Activated CD4-positive, alpha-beta T cell treated with anti-CD3 and anti-CD28 coated beads, Interleukin-2, amount 50 U/mL, for 48 hours (primary cell): ENCODE measurements at regions not wholly inside any gene's neighbourhood (a gene's known extent, or its start where the extent isn't known, plus 50 kb on each side); places are given as distances from the start of the nearest gene placed in this dataset.

Experiments used
- DNase-seq, 2 experiments: peaks; one replicate each; pipeline ENCODE4 v3.0.0-alpha.2; 2020

DNA sequence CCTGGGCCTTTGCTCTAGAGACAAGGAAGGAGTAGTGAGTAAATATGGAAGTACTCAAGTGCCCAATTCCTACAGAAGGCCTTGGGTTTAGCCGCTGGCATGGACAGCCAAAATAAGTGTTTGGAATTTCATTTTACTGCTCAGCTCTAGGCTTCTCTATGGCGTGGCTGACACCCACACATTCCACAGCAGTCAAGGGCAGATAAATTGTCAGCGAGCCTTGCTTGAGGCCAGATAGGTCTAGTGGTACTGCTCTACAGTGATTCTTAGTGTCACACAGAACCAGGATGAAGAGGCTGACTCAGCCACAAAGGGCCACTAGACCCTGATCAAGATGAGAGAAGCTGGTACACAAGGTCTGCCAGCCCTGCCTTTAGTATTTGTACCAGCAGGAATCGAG, 111.0 kb upstream of the NFIB start:
- no peak for DNase-seq

DNA sequence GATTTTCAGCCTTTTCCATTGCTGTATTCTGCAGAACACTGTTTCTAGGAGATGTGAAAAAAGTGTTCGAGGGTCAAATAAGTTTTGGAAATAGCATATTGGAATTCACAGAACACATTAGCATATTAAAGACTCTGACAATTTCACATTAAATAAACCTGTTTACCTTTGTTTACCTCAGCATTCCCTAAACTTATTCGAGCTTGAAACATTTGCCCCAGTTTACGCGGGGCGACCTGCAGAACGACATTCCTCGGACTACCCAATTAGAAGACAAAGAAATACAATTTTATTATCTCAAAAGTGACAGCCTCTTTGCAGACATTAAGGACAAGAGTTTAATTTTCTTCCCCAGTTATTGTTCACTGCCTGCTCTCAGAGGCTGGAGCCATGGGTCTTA, 110.3 kb upstream of the NFIB start:
- DNase-seq = no peak

DNA sequence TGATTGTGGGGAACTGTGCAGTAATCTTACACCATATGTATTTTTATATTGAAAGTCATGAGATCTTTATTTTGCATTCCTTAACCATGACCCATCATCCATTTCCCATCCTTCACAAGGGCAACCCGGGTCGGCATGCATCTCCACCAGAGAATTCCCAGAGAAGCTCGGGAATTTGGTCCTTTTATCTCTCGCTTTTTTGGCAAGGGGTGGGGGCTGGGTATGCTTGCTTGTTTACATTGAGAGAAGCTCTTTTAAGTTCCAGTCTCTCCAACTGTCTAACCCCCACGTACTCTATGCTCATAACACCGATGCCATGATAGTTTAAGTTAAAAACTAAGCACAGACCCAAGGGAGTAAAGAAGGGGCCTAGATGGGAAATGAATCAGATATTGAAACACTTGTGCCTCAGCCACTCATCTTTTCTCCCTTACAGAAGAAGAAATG, 109.9 kb upstream of the NFIB start:
- no peak for DNase-seq

DNA sequence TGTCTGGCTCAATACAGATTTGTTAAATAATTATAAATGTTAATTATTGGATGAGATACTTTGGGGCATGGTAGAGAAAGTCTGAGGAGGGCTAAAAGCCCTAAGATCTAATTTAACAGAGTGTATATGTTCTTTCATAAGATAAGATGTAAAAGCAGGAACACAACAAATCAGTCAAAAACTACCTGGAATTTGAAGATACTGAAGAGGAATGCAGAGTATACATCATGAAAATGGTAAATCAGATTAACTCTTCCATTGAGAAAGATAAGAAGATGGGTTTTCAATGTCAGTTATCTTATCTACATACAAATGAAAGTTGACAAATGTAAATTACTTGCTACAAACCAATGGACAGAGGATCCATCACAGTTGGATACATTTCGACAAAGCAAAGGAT, 107.3 kb upstream of the NFIB start:
- no peak for DNase-seq

DNA sequence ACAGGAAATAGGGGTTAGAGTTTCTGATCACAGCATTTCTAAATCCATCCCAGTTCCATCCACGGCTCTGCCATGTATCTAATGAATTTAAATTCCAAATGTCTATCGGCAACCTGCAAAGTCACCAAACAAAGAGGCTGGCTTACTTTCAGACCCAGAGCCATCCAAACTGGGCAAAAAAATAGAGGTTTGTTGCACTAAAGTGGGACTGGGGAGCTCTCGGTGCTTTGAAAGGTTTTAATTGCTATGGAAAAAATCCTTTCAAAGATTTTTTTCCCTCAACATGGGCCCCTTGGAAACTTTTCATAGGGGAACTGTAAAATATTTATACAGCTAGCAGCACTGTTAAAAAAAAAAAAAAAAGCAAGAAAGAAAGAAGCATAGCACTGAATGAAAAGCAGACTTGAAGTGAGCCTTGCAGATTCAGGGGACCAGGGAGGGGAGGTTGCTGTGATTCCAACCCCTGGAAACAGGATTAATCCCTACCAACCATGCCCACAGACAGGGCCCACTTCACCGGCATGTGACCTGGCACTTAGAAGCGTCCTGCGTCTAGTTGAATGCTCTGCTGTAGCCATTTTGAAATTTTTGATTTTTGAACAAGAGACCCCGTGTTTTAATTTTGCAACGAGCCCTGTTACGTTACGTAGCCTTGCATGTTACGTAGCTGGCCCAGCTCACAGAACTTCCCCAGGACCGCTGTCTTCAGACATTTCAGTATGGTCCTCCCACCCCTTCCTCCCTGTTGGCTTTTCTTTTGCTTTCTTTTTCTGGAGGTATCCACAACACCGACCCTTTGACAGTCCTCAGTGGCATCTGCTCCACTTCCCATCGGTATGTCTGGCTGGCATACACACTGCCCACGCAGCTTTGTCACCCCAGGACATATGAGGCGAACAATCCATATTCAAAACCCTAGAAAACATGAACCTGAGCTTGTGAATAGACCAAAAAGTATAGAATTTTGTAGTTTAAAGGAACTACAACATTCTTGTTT, 105.3 kb upstream of the NFIB start:
- DNase-seq = no peak

DNA sequence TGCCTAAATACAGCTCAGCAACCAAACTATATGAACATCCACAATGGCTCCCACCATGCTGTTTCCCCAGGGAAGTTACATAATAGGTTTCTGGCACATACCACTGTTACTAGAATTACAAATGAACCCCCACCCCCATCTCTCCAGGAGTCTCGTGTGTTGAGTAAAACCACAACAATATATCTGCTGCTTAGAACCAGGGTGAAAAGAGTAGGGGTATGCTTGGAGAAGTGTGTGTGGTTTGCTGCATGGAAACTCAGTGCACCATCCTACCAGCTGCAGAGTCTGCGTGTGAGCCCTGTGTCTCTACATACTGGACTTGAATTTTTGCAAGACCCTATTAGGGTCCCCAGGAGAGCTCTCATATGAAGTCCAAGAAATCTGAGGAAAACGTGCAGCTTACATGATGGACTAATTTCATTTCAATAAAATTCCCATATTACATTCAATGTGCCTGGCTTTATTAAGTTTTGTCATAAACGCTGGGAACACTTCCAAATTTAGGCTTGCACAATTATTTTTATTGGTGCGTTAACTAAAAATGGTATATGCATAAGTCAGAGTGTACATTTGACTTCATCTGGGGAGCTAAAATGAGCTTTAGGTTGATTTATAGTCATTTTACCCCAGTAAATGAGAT, 104.5 kb upstream of the NFIB start:
- no peak for DNase-seq

DNA sequence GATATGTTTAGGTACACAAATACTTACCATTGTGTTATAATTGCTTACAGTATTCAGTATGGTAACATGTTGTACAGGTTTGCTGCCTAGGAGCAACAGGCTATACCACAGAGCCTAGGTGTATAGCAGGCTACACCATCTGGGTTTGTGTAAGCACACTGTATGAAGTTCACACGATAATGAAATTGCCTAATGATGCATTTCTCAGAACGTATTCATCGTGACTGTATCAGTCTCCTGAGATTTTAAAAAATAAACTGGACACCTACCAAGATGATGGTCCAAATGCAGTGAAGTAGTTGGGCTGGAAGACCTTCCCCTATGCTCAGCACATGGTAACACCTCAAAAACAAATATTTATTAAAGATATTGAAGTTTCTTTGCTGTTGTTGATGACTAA, 103.3 kb upstream of the NFIB start:
- DNase-seq = no peak

DNA sequence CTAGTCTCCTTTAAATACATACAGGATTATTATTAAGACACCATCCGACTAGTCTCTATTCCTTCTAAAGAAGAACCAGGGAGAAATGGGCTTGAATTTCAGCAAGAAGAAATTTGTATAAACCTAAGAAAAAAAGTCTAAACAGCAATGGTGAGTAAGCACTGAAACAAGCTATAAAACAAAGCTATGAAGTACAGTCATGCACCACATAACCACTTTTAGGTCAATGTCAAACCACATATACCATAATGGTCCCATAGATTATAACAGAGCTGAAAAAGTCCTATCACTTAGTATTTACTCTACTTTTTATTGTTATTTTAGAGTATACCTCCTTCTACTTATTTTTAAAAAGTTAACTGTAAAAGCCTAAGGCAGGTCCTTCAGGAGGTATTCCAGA, 102.0 kb upstream of the NFIB start:
- DNase-seq = no peak

DNA sequence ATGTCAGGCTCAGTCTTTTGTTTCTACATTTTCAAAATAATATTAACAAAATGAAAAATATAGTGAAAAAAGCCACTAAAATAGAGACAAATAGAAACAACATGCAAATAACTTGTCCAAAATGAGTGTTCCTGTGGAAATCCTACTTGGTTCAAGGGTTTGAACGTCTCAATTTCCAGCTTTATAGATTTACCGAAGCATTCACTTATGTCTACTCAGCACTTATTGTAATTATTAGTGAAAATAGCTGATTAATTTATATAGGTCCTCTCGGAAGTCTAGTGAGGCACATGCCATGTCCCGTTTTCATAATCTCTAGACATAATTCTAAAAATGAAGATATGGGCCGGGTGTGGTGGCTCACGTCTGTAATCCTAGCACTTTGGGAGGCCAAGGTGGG, 99.9 kb upstream of the NFIB start:
- DNase-seq = no peak

DNA sequence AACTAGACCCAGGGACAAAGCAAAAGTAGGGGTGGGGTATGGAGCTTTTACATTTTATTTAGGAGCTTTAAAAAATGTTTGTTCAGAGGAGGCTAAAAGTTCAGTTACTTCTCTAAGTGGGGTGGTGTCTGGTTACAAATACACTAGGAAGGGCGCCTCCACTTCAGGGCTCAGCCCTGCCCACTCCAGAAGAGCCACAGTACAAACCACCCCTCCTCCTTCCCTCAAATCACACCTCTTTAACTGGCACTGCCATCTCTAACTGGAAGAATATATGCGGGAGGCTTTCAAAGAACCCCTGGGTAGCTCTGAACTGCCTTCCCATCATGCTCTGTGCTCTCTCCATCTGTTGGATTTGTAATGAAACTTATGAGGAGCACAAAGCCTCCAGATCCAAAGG, 98.8 kb upstream of the NFIB start:
- no peak for DNase-seq

DNA sequence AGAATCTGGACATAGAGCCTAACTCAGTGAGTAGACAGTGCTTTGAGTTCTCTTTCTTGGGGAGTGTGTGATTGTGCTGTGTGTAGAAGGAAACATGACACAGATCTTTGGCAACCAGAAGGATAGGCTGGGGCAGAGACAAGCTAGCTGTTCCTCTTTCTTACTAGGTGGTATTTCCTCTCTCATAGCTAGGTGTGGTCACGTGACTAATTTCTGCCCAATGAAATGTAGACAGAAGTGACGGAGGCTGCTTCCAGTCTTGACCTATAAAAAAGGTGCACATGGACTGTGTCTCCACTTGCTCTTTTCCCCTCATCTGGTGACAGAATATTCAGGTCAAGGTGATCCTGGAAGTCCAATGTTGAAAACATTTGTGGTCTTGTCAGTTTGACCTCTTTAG, 92.5 kb upstream of the NFIB start:
- DNase-seq = no peak

DNA sequence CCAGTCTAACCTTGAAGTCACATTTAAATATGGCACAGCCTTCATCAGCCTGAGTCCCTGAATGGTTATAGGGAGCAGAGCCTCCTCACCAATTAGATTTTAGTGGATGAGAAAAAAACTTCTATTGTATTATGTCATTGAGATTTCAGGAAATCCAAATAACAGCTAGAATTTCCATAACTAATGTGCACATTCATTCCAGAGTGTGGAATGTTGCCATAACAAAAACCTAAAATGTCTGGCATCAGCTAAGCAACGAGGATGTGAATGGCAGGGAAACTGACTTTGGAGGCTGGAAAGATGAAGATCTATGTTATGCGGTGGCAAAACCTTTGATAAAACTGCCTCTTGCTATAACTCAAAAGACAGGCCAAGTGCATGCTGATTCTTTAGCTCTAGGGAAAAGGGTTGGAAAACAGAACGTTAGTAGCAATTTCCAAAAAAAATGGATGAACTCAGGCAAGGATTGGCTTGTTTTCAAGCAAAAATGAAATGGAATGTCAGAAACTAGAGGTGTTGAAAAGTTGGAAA, 91.3 kb upstream of the NFIB start:
- no peak for DNase-seq

DNA sequence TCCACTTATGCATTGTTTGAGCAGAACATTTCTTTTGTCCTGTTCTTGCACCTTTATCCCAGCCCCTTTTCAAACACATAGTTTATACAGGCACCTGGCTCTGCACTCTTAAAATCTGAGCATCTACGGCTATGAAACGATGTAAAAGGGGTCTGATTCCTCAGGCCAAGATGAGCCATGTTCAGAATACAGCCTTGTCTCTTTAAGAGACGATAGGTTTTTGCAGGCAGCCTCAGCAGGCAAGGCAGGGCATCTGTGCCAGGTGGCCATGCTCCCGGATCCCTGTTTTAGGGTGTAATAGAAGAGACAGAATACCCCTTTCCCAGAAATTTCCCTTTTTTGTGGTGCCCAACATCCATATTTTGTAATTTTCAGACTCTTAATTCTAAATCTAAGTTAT, 89.1 kb upstream of the NFIB start:
- no peak for DNase-seq

DNA sequence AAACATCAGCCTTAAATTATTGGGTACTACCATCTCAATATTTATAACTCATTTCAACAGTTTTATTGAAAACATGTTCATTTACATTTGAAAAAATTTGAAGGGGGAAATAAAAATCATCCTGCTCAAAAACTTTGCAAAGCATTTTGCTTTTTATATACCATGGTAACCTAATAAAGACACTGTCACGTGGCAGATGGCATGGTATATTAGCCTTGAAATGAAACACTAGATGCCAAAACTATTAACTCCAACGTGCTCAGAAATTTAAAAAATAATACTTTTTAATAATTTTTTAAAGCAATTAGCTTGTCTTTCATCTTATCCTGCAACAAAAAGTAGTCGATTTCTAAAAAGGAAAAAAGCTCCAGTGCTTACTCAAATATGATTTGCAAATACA, 88.6 kb upstream of the NFIB start:
- no peak for DNase-seq

DNA sequence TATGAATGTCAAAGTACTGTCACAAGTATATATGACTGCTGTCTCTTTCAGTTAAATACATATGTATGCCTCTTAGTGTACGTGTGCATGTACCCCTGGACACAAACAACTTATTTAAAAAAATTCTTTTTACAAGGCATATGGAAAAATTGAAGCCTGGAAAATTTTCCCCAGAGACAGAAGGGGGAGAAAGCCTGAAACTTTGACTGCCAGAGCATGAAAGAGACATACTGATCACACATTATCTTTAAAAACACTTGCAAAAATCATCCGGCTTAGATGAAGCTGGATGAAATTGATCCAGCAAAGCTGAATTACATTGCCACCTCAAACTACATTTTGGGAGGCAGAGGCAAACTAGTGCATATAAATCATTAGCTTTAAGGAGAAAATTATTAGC, 88.0 kb upstream of the NFIB start:
- DNase-seq = no peak

DNA sequence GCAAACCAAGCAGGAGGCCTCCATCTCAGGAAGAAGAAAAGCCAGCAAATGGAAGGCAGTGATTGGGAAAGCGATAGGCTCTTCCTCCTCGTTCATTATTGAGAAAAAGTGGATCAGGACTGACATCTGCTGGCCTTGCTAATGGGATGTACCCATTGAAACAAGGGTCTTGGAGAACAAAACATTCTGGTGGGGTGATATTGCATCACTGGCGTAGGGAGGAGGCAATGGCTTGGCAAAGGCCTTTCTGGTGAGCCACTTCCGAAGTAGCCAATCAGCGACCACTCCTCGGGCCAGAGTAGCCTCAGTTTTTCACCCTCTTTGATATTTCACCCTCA, 86.7 kb upstream of the NFIB start:
- no peak for DNase-seq

DNA sequence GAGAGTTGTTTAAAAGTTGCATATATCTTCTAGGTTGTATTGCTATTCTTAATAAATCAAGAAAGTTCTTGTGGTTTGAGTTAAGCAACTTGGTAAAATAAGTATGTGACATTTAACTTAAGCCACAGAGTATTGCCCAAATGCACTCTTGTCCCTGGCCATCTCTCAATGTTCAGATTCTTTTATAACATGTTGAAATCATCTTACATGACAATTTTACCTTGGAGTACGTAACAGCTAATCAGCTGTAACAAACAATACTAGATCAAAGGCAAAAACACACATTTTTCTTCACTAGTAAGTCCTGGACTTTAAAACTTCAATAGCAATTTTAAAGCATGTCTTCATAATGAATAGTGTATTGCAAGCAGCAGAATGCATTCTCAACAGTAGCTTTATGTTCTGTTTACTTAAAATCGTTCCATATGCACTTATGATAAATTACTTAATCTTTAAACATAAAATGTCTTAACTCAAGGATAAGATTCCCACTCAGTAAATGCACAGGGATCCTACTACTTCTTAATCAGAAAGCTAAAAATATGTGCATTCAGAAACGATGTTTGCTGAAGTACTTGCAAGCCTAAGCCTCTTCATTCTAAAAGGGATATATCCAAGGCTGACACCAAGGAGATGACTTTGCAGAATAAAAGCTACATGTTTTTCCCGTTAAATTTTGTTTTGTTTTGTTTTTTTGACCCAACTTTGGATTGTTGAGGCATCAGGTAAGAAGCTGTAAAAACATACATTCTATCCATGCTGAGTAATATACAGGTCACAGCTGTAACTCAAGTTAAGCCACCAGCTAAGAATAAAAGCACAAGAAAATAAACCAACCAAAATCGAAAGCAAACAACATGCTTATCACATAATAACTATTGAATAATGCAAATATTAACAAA, 86.1 kb upstream of the NFIB start:
- no peak for DNase-seq

DNA sequence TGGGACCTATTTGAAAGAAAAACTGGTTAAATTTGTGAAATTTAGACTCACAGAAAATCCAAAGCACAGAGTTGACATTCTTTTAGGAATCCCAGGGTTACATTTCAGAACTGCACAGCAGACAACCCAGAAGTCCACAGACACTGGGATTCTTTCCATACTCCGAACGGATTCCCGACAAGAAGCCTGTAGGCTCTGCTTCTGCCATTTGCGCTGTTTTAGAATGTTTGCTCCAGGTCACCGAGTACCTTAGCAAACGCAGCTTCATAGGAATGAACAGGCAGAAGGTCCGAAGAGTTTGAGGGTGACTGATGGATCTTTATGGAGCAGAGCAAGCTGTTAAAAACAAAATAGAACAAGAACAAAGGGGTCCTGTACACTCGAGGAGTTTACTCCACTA, 84.5 kb upstream of the NFIB start:
- no peak for DNase-seq

DNA sequence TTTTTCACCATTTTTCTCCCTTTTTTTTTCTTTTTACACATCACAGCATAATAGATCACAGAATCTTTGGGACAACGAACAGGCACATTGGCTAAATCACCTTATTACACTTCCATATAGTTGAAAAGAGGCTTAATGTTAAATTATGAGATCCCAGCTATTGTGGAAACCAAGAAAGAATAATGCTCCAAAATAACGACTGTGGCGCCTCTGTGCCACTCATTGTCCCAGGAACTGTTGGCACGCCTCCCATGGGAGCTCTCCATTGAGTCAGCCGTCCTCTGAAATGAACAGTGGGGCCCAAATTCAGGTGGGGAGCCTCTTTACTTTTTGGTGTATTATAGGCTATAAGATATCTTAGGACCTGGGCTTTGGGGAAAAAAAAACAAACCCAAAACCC, 82.2 kb upstream of the NFIB start:
- DNase-seq = no peak

DNA sequence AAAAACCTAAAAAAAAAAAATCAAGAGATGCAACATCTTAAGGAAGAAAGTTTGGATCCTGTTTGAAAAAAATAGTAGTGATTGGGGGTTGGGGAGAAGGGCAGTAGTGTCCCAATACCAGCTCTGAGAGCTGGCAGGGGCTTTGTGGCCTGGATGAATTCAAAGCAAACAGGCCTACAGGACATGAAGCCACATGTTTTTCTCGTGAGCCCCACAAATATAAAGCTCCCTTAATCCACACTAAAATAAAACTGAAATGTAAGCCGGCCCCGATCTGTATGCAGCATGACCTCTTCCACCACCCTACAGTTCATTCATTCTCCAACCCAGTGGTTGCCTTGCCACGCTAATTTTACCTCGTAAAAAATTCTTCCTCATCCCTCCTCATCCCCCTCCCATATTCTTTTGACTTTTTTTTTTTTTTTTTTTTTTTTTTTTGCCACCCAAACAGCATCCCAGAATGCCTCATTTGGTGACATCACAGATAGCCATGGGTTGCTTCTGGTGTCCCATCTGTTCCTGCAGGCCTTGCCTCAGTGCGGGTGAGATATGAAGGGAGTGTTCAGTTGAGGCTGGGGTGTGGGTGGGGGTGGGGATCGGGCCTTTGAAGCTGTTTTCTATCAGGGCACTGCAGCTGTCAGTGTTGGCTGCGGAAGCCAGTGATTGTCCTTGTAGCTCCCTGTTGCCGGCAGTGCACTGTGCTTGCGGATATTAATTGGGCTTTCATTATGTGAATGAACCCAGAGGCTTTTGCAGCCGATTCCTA, 81.6 kb upstream of the NFIB start:
- DNase-seq = no peak

DNA sequence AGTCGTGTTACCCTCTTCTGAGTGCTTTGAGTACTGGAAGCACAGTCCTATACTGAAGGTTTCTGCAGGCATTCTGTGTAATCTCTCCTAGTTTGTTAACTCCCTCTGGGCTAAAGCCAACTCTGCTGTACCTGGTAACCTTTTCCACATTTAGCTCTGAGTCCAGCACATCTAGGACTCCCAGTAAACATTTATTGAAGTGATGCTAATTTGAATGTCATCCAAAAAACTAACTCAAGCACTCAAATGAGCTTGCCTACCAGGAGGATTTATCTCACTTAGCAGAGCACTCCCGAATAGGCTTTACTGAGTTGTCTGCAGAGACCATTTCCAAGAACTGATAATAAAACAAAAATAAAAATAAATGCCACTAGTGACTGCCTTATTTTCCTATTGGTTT, 79.5 kb upstream of the NFIB start:
- no peak for DNase-seq

DNA sequence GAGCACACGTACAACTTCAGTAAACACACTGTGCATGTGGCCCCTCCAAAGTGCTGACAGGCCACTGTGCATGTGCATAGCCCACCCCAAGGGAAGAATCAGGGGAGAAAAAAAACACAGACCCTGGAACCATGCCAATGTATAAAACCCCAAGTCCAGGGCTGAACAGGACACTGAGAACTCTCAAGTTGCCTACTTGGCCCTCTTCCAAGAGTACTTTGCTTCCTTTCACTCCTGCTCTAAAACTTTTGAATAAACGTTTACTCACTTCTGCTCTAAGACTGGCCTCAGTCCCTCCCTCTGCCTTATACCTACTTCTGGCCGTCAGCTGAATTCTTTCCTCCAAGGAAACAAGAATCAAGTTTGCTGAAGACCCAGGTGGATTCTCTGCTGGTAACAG, 77.7 kb upstream of the NFIB start:
- DNase-seq = no peak

DNA sequence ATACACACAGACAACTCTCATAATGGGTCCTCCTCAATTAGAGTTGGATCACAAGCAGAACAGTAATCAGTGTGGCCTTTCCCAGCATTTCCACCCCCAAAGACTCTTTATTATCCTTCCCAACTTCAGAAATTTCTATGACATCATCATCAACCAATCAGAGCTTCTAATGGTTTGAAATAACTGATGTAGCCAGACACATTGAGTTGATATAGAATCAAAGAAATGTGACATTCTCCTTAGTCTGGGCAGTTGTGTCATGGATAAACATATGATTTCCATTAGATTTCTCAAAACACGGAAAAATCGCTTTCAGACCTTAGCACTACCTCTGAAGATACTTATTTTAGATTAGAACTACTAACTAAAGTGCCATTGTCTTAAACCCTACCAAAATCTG, 75.7 kb upstream of the NFIB start:
- no peak for DNase-seq
